ENCODE measurements at regions not wholly inside any gene's neighbourhood (a gene's known extent, or its start where the extent isn't known, plus 50 kb on each side); places are given as distances from the start of the nearest gene placed in this dataset.

- TF ChIP-seq CTCF (IDR thresholded peaks at IDR 0.05): no peak
- H3K27me3 Mint-ChIP-seq (ENCODE audit: insufficient read depth): peaks cover 3% of the 10 kb centered on the region
Measured at GRCh38 chr2:18824915-18825314, 235.5 kb upstream of the NT5C1B start.

GRCh38 chr2:18824325-18824790 lies 235.0 kb upstream of the NT5C1B start:
- DNase-seq: no peak
- no peak overlapping the region for H3K27ac Mint-ChIP-seq
- H3K9me3 Mint-ChIP-seq: no peaks in the 10 kb centered on the region; the same call in 1 of the 2 replicates
- peaks cover 18% of the 10 kb centered on the region for H3K4me1 Mint-ChIP-seq (ENCODE audit: low read depth)
- H3K4me3 Mint-ChIP-seq: no peak overlapping the region
- H3K27me3 Mint-ChIP-seq (ENCODE audit: insufficient read depth): peaks cover 3% of the 10 kb centered on the region
- TF ChIP-seq CTCF (IDR thresholded peaks at IDR 0.05): no peak
- H3K36me3 Mint-ChIP-seq (ENCODE audit: low read depth): peaks cover 15% of the 10 kb centered on the region

More at GRCh38 chr2:18824915-18825314, 235.5 kb upstream of the NT5C1B start:
- DNase-seq: no peak
- H3K36me3 Mint-ChIP-seq (ENCODE audit: low read depth): peaks cover 15% of the 10 kb centered on the region
- H3K4me3 Mint-ChIP-seq: no peak overlapping the region
- no peak overlapping the region for H3K27ac Mint-ChIP-seq
- H3K4me1 Mint-ChIP-seq (ENCODE audit: low read depth): peaks cover 23% of the 10 kb centered on the region
- no peaks in the 10 kb centered on the region; the same call in 1 of the 2 replicates for H3K9me3 Mint-ChIP-seq

- no peak overlapping the region for H3K4me3 Mint-ChIP-seq
- peaks cover 7% of the 10 kb centered on the region; the same call in 1 of the 2 replicates for H3K36me3 Mint-ChIP-seq (ENCODE audit: low read depth)
- DNase-seq: no peak
- H3K9me3 Mint-ChIP-seq: no peaks in the 10 kb centered on the region; the same call in 1 of the 2 replicates
- TF ChIP-seq CTCF (IDR thresholded peaks at IDR 0.05): no peak
- H3K4me1 Mint-ChIP-seq (ENCODE audit: low read depth): peaks cover 9% of the 10 kb centered on the region
- H3K27ac Mint-ChIP-seq: no peak overlapping the region
- H3K27me3 Mint-ChIP-seq (ENCODE audit: insufficient read depth): peaks cover 3% of the 10 kb centered on the region
Measured at GRCh38 chr2:18821431-18821830, 232.1 kb upstream of the NT5C1B start.

GRCh38 chr2:18820966-18821365 lies 231.6 kb upstream of the NT5C1B start:
- H3K9me3 Mint-ChIP-seq: no peaks in the 10 kb centered on the region; the same call in 1 of the 2 replicates
- no peak overlapping the region for H3K27ac Mint-ChIP-seq
- TF ChIP-seq CTCF (IDR thresholded peaks at IDR 0.05): no peak
- no peak for DNase-seq
- peaks cover 3% of the 10 kb centered on the region; the same call in 1 of the 2 replicates for H3K27me3 Mint-ChIP-seq (ENCODE audit: insufficient read depth)
- H3K4me1 Mint-ChIP-seq (ENCODE audit: low read depth): peaks cover 9% of the 10 kb centered on the region
- no peak overlapping the region for H3K4me3 Mint-ChIP-seq
- peaks cover 7% of the 10 kb centered on the region; the same call in 1 of the 2 replicates for H3K36me3 Mint-ChIP-seq (ENCODE audit: low read depth)

GRCh38 chr2:18819566-18819965 lies 230.2 kb upstream of the NT5C1B start:
- no peak for TF ChIP-seq CTCF (IDR thresholded peaks at IDR 0.05)
- H3K9me3 Mint-ChIP-seq: no peaks in the 10 kb centered on the region; the same call in 1 of the 2 replicates
- H3K27me3 Mint-ChIP-seq (ENCODE audit: insufficient read depth): peaks cover 5% of the 10 kb centered on the region; the same call in 1 of the 2 replicates
- H3K36me3 Mint-ChIP-seq (ENCODE audit: low read depth): peaks cover 7% of the 10 kb centered on the region; the same call in 1 of the 2 replicates
- DNase-seq: no peak
- H3K4me3 Mint-ChIP-seq: no peak overlapping the region
- H3K27ac Mint-ChIP-seq: no peak overlapping the region
- H3K4me1 Mint-ChIP-seq (ENCODE audit: low read depth): peaks cover 15% of the 10 kb centered on the region

Data from HFFc6 (cell line).